ENCODE measurements at regions not wholly inside any gene's neighbourhood (a gene's known extent, or its start where the extent isn't known, plus 50 kb on each side); places are given as distances from the start of the nearest gene placed in this dataset.

- TF ChIP-seq GPBP1L1 (CRISPR knock-in tag; IDR thresholded peaks at IDR 0.05): no peak
- TF ChIP-seq ZNF841 (CRISPR knock-in tag; IDR thresholded peaks at IDR 0.05; ENCODE audit: borderline replicate concordance): no peak
- TF ChIP-seq WIZ (CRISPR knock-in tag; IDR thresholded peaks at IDR 0.05): no peak
- no peak for TF ChIP-seq ZNF333 (CRISPR knock-in tag; IDR thresholded peaks at IDR 0.05; ENCODE audit: borderline replicate concordance)
- no peak for TF ChIP-seq MXD4 (CRISPR knock-in tag; IDR thresholded peaks at IDR 0.05)
- no peak for TF ChIP-seq RFX1 (IDR thresholded peaks at IDR 0.05)
- no peak for TF ChIP-seq ZNF33A (CRISPR knock-in tag; IDR thresholded peaks at IDR 0.05; ENCODE audit: borderline replicate concordance)
Observed at GRCh38 chr5:163594951-163595350, 89.5 kb downstream of the MAT2B start (continued).

GRCh38 chr5:163595932-163596607 lies 90.7 kb downstream of the MAT2B start:
- Histone ChIP-seq H3K9me3 (ENCODE audit: low read length) (no peaks in the 10 kb centered on the region), H3K27me3 (ENCODE audit: control insufficient read depth in 1 of 2, insufficient read depth in 2 of 2, low read length in 2 of 2) (no peaks in the 10 kb centered on the region), H3K36me3 (replicated peaks in 1 of 2; ENCODE audit: control insufficient read depth in 1 of 2, insufficient read depth in 2 of 2, low read length in 2 of 2) (no peaks in the 10 kb centered on the region), H3K4me1 (ENCODE audit: insufficient read depth, low read length) (no peaks in the 10 kb centered on the region), H4K20me1 (ENCODE audit: insufficient read depth, low read length) (no peaks in the 10 kb centered on the region), H3K9ac (ENCODE audit: insufficient read depth, low read depth, low read length) (no peak overlapping the region), H3K4me3 (replicated peaks in 1 of 3; ENCODE audit: insufficient read depth in 1 of 3, low read depth in 2 of 3, low read length in 3 of 3) (no peak overlapping the region), H3K4me2 (ENCODE audit: low read depth, low read length) (no peak overlapping the region), H3K79me2 (ENCODE audit: insufficient read depth, low read length) (no peaks in the 10 kb centered on the region), H2AFZ (ENCODE audit: low read length) (no peak overlapping the region), H3K27ac (ENCODE audit: extremely low read length, insufficient read depth, low read length) (no peak overlapping the region)
- POLR2A ChIA-PET: no interaction called here
- BruUV-seq (replicated peaks): no TSS peak
- no peak for DNase-seq (ENCODE audit: low spot score)
- in situ Hi-C loops (cut with HindIII; ENCODE audit: extremely low pct_ligation_motif_present, low pct_unique_long_range_greater_than_20kb): no loop called here
- no peak for FAIRE-seq
- CTCF ChIA-PET (ENCODE audit: low intra/inter-chr PET ratio, low total read pairs): no interaction called here
- intact Hi-C loops (cut with micrococcal nuclease; ENCODE audit: unreplicated experiment): no loop called here
- 7% methylated on average over 6 of the region's 6 CpGs for WGBS (ENCODE audit: low lambda C conversion rate)
- ATAC-seq: no peak
- TF ChIP-seq MEIS1 (CRISPR knock-in tag; IDR thresholded peaks at IDR 0.05; ENCODE audit: borderline replicate concordance) (no peak), EED (CRISPR knock-in tag; IDR thresholded peaks at IDR 0.05) (no peak), ZNF850 (CRISPR knock-in tag; conservative IDR thresholded peaks at IDR 0.05) (no peak), ZKSCAN1 (IDR thresholded peaks at IDR 0.05; ENCODE audit: low read length) (no peak), PBX2 (CRISPR knock-in tag; IDR thresholded peaks at IDR 0.05) (no peak), TRIM22 (IDR thresholded peaks at IDR 0.05) (no peak), ARHGAP35 (CRISPR knock-in tag; IDR thresholded peaks at IDR 0.05; ENCODE audit: borderline replicate concordance) (no peak), HIVEP1 (CRISPR knock-in tag; IDR thresholded peaks at IDR 0.05) (no peak), ZNF256 (CRISPR knock-in tag; conservative IDR thresholded peaks at IDR 0.05) (no peak), ZSCAN30 (CRISPR knock-in tag; IDR thresholded peaks at IDR 0.05) (no peak), ZBTB10 (CRISPR knock-in tag; IDR thresholded peaks at IDR 0.05; ENCODE audit: borderline replicate concordance) (no peak)
